ENCODE measurements at regions not wholly inside any gene's neighbourhood (a gene's known extent, or its start where the extent isn't known, plus 50 kb on each side); places are given as distances from the start of the nearest gene placed in this dataset.

DNA sequence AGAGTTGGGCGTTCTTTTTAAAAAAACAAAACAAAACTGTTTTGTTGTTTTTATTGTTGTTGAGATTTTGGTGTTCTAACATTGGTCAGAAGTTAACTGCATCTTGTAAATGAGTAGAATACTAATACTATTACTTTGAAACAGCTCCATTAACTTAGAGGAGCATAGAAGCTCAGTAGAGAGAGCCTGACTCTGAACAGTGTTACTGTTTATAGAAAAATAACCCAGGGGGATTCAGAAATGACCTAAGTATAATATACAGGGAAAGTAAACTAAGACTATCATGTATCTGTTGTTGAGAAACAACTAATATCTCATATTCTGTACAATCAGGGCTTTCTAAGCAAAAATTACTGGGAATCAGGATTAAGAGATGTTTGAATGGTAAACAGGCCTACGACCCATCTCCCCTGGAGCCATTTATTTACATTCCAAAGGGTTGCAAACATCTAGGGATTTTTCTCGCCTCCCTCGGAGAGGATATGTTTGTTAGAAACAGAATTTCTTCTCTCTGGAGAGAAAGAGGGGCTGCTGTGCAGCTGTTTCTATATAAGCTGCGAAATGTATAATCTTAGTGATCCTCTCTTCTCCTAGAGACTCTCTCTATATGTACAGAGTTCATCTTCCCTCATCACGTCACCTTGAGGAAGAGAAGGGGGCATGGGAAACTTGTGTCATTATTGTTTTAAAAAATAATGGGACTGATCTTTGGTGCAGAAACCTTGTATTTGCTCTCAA lies 827.5 kb upstream of the DPPA4 start:
- TF ChIP-seq, protein P1, sequence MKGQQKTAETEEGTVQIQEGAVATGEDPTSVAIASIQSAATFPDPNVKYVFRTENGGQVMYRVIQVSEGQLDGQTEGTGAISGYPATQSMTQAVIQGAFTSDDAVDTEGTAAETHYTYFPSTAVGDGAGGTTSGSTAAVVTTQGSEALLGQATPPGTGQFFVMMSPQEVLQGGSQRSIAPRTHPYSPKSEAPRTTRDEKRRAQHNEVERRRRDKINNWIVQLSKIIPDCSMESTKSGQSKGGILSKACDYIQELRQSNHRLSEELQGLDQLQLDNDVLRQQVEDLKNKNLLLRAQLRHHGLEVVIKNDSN (IDR thresholded peaks at IDR 0.05), result no peak
- TF ChIP-seq TAF1 (IDR thresholded peaks at IDR 0.05; ENCODE audit: low read depth) (no peak), TCF12 (IDR thresholded peaks at IDR 0.05; ENCODE audit: low read depth) (no peak), TEAD4 (IDR thresholded peaks at IDR 0.05) (no peak)
- TF ChIP-seq, protein P2, sequence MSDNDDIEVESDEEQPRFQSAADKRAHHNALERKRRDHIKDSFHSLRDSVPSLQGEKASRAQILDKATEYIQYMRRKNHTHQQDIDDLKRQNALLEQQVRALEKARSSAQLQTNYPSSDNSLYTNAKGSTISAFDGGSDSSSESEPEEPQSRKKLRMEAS (IDR thresholded peaks at IDR 0.05), result no peak
- TF ChIP-seq, protein P3, sequence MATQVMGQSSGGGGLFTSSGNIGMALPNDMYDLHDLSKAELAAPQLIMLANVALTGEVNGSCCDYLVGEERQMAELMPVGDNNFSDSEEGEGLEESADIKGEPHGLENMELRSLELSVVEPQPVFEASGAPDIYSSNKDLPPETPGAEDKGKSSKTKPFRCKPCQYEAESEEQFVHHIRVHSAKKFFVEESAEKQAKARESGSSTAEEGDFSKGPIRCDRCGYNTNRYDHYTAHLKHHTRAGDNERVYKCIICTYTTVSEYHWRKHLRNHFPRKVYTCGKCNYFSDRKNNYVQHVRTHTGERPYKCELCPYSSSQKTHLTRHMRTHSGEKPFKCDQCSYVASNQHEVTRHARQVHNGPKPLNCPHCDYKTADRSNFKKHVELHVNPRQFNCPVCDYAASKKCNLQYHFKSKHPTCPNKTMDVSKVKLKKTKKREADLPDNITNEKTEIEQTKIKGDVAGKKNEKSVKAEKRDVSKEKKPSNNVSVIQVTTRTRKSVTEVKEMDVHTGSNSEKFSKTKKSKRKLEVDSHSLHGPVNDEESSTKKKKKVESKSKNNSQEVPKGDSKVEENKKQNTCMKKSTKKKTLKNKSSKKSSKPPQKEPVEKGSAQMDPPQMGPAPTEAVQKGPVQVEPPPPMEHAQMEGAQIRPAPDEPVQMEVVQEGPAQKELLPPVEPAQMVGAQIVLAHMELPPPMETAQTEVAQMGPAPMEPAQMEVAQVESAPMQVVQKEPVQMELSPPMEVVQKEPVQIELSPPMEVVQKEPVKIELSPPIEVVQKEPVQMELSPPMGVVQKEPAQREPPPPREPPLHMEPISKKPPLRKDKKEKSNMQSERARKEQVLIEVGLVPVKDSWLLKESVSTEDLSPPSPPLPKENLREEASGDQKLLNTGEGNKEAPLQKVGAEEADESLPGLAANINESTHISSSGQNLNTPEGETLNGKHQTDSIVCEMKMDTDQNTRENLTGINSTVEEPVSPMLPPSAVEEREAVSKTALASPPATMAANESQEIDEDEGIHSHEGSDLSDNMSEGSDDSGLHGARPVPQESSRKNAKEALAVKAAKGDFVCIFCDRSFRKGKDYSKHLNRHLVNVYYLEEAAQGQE (IDR thresholded peaks at IDR 0.05; ENCODE audit: low read depth), result no peak

Measured in Ishikawa (cell line).